ENCODE measurements at regions not wholly inside any gene's neighbourhood (a gene's known extent, or its start where the extent isn't known, plus 50 kb on each side); places are given as distances from the start of the nearest gene placed in this dataset.

GRCh38 chr6:66553441-66553840, 846.4 kb upstream of the EYS start:
- no peak overlapping the region for H3K4me3 ChIP-seq (ENCODE audit: low read depth, low read length)
- no peak for DNase-seq (ENCODE audit: low read depth)
- TF ChIP-seq, protein P1, sequence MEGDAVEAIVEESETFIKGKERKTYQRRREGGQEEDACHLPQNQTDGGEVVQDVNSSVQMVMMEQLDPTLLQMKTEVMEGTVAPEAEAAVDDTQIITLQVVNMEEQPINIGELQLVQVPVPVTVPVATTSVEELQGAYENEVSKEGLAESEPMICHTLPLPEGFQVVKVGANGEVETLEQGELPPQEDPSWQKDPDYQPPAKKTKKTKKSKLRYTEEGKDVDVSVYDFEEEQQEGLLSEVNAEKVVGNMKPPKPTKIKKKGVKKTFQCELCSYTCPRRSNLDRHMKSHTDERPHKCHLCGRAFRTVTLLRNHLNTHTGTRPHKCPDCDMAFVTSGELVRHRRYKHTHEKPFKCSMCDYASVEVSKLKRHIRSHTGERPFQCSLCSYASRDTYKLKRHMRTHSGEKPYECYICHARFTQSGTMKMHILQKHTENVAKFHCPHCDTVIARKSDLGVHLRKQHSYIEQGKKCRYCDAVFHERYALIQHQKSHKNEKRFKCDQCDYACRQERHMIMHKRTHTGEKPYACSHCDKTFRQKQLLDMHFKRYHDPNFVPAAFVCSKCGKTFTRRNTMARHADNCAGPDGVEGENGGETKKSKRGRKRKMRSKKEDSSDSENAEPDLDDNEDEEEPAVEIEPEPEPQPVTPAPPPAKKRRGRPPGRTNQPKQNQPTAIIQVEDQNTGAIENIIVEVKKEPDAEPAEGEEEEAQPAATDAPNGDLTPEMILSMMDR (IDR thresholded peaks at IDR 0.05; ENCODE audit: control insufficient read depth, extremely low read depth, insufficient read depth), result no peak

- no peak for DNase-seq (ENCODE audit: low read depth)
- TF ChIP-seq, protein P1 (IDR thresholded peaks at IDR 0.05; ENCODE audit: control insufficient read depth, extremely low read depth, insufficient read depth), result no peak
- H3K4me3 ChIP-seq (ENCODE audit: low read depth, low read length), result no peak overlapping the region
Measured at GRCh38 chr6:66538551-66539135, 831.6 kb upstream of the EYS start.

GRCh38 chr6:66533921-66534404, 826.9 kb upstream of the EYS start:
- no peak for DNase-seq (ENCODE audit: low read depth)
- TF ChIP-seq, protein P1 (IDR thresholded peaks at IDR 0.05; ENCODE audit: control insufficient read depth, extremely low read depth, insufficient read depth), result no peak
- no peak overlapping the region for H3K4me3 ChIP-seq (ENCODE audit: low read depth, low read length)

GRCh38 chr6:66526061-66526460, 819.0 kb upstream of the EYS start:
- TF ChIP-seq, protein P1 (IDR thresholded peaks at IDR 0.05; ENCODE audit: control insufficient read depth, extremely low read depth, insufficient read depth), result no peak
- no peak for DNase-seq (ENCODE audit: low read depth)

DNA sequence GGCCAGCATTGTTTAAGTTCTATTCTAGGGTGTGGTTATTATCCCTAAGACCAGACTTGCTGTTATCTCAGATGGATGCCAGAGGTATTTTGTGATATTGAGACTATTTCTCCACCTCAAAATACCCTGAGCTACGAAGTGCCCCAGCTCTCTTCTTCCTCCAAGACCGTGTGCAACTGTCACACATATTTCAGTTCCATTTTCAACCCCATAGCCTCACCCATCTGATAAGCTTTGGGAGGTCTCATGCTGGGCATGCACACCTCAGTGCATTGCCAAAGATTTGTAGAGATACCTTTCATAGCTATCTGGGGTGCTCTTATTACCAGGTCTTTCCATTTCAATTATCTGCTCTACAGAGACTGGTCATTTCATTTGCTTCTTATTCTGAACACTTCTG, 815.8 kb upstream of the EYS start:
- TF ChIP-seq, protein P1 (IDR thresholded peaks at IDR 0.05; ENCODE audit: control insufficient read depth, extremely low read depth, insufficient read depth), result no peak
- no peak overlapping the region for H3K4me3 ChIP-seq (ENCODE audit: low read depth, low read length)
- DNase-seq (ENCODE audit: low read depth), result no peak

More at GRCh38 chr6:66526061-66526460, 819.0 kb upstream of the EYS start:
- no peak overlapping the region for H3K4me3 ChIP-seq (ENCODE audit: low read depth, low read length)

DNA sequence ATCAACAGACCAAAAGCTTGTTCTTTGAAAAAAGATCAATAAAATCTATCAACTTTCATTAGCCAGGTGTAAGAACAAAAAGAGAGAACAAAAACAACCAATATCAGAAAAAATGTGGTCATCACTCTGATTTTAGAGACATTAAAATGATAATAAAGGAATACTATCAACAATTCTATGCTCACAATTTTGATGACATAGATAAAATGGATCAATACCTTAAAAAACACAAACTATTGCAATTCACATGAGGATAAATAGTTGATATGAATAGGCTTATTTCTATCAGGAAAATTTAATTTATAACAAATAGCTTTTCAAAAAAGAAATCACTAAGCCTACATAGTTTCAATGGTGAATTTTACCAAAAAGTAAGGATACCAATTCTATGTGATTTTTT, 809.4 kb upstream of the EYS start:
- TF ChIP-seq, protein P1 (IDR thresholded peaks at IDR 0.05; ENCODE audit: control insufficient read depth, extremely low read depth, insufficient read depth), result no peak
- no peak overlapping the region for H3K4me3 ChIP-seq (ENCODE audit: low read depth, low read length)
- DNase-seq (ENCODE audit: low read depth), result no peak

DNA sequence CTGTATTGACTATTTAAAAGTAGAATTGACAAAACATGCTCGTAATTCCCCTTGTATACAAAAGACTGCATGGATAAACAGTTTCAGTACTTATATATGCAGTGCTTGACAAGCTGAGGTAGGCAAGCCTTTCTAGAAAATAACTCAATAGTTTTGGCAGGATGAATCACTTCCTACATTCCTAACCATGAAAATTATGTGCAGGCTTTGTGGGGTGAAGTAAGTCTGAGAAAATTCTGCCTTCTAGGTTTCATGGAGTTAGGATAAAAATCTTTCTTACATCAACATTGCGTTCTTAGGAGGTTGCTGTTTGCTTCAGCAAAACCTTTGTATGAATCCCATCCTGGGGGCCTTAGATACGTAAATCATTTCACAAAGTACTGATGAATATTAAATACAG, 801.4 kb upstream of the EYS start:
- no peak overlapping the region for H3K4me3 ChIP-seq (ENCODE audit: low read depth, low read length)
- DNase-seq (ENCODE audit: low read depth), result no peak
- TF ChIP-seq, protein P1 (IDR thresholded peaks at IDR 0.05; ENCODE audit: control insufficient read depth, extremely low read depth, insufficient read depth), result no peak

Data from LNCaP clone FGC (cell line).